GM21619 (cell line): ENCODE measurements at regions not wholly inside any gene's neighbourhood (a gene's known extent, or its start where the extent isn't known, plus 50 kb on each side); places are given as distances from the start of the nearest gene placed in this dataset.

Source experiments
- ATAC-seq: cut with Tn5 transposase; IDR thresholded peaks from one replicate; pipeline ENCODE4 v1.9.1; 2021; ENCODE audit not compliant: unreplicated experiment

DNA sequence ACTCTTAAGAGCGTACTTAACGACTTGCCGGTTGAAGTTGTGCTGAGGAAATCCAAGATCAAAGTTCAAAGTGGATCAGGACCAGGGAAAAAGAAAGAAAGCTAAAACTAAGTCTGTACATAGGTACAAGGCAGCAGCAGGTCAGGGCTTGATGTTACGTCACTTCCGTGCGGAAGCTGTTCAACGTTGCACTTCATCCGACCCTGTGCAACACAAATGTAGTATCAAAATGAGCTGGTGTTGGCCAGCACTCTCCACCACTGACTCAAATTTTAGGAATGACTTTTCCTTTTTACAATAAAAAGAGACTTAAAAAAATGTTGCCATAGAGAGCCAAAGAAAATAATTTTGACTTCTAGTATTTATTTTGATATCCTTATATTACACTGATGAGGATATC, 1315.4 kb downstream of the EFNB2 start:
- ATAC-seq = no peak

DNA sequence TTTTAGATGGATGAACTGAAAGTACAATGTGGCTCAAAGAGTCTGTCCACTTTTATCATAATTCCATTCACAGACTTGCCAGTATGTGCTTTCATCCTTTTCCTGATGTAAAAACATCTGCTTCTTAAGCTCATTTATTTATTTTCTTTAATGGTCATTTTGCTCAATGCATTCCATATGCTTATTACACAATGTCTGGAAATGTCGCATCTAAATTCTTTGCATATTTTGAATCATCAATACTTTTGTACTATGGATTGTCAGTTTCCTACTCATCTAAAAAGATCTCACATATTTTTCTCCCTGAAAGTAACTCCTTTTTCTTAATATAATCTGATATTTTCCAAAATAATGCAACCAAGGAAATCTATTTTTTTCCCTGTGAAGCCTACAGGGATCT, 1315.8 kb downstream of the EFNB2 start:
- no peak for ATAC-seq

DNA sequence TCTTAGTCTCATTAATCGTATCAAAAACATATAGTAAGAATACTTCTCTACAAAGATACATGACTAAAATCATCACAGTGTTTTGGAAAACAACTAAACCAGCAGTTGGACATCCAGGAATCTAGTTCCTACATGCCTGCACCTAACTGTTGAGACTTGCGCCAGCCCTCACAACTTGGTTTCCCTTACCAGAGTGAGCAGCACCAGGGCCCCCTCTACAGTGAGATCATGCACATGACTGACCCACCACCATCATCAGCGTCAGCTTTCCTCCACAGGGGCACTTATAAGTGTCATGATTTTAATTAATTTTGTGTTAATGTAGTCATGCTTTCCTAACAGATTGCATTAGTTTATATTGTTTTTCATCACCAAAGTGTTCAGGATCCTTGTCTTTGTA, 1322.0 kb downstream of the EFNB2 start:
- ATAC-seq = no peak

DNA sequence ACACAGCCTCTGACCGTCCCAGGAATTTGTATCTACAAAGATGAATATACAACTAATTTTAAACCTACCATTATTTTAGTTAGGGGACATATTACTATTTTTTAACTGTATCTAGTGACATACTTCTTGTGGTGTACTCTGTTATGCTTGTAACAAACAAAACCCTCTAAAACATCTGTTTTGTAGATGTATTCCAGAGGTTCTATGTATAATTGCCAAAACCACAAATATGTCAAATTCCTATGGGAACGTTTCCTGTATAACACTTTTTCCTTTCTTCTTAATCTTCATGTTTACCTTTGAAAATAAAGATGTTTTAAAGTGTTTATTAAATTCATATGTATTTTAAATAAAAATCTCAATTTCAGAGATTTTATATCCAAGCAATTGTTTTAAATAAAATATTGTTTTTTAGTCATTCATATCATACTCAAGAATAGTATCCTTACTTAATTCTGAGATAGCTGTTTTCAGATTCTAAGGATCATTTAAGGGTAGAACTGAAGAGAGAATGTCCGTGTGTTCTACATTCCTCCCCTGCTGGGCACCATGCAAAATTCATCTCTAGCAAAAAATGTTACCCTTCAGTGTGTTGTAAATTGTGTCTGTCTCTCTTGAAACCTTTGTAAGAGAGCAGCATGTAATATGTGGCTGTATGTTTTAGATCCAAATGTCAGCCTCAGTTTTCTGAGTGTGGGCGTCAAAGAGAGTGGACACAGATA, 1327.7 kb downstream of the EFNB2 start:
- ATAC-seq = no peak

DNA sequence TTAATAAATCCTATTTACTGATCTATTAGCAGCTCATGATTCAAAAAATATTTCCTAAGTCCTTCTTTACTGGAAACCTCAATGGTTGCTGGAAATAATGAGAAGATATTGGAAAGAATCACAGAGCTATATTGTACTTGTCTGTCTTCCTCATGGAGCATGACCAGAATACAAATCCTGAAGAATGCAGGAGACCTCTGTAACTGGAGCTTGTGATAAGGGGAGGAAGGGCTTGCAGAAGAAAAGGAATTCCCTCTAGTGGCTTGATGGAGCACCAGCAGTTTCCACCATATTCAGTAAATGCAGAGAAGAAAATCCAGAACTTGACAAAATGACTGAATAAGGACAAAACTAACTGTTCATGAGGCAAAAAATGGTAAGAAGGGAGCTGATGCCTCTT, 1333.1 kb downstream of the EFNB2 start:
- ATAC-seq = no peak

DNA sequence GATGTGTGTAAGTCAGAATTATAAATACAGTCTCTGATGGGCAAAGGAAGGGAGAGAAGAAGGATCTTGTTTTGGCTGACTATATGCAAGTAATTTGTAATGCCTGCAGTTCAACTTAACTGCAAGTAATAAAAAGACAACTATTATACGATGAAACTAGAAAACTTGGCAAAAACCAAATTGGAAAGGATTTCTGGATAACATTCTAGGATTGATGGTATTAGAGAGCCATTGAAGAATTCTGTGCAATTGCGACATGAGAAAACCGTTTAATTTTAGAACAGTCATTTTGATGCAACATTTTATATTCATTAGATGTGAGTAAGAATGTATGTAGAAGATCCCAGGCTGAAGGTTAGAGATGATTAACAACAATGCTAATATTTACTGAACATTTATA, 1334.1 kb downstream of the EFNB2 start:
- ATAC-seq = no peak

DNA sequence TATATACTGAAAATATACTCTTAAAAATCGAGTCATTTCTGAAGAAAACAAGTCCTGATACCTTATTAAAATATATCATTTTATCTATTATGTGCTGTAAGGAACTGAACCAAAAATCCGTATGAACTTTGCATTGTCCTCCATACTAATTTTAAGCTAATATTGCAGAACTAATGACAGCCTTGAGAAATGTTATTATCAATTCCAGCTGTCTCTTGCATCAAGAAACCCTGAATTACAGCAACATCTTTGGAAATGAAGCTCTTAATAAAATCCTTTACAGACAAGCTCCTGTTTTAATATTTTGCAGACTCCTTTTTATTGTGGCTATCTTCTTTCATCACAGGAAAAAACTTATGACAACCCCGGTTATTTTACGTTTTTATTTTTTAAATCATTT, 1335.3 kb downstream of the EFNB2 start:
- no peak for ATAC-seq

DNA sequence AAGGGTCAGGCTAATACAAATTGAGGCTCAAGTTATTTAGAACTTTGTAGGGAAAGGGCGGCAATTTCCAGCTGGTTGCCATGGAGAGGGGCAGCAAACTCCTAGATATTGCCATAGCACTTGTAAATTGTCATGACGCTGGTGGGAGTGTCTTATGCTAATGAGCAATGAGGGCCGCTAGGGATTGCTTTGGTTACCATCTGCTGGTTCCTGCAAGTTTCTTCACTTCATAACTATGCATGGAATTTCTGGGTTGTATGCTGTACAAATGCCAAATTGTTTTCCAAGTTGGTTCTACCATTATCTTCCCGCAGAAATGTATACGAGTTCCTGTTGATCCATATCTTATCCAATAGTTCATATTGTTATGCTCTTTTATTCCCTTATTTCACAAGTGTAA, 1339.4 kb downstream of the EFNB2 start:
- no peak for ATAC-seq

DNA sequence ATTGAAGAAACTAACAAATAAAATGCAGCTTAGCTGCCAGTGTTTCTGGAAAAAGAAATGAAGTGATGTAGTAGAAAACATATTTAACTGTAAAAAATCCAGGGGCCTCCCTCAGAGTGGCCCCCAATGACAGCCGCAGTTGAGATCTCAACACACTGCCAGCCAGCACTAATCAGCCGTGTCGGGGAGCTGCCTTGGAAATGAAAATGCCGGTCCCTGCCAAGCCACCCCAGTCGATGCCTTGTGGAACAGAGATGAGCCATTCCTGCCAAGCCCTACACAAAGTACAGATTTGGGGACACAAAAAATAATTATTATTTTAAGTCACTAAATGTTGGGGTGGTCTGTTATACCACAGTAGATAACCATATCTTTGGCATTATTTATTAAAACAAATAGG, 1342.4 kb downstream of the EFNB2 start:
- no peak for ATAC-seq

DNA sequence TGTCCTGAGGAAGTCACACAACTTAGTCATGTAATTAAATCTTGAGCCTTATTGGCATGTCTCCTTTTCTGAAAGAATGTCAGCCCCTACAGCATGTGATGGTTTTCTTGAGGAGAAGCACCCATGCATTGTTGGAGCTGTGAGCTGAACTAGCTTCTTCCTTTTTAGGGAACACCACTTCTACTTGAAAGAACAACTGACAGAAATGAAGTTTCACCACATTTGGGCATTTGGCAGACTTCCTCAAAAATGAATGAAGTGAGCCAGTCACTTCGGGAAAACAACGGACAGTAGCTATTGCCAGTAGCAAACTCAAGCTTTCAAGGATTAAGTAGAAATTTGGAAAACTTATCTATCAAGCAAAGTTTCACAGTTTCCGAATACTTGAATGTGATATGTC, 1351.3 kb downstream of the EFNB2 start:
- no peak for ATAC-seq

DNA sequence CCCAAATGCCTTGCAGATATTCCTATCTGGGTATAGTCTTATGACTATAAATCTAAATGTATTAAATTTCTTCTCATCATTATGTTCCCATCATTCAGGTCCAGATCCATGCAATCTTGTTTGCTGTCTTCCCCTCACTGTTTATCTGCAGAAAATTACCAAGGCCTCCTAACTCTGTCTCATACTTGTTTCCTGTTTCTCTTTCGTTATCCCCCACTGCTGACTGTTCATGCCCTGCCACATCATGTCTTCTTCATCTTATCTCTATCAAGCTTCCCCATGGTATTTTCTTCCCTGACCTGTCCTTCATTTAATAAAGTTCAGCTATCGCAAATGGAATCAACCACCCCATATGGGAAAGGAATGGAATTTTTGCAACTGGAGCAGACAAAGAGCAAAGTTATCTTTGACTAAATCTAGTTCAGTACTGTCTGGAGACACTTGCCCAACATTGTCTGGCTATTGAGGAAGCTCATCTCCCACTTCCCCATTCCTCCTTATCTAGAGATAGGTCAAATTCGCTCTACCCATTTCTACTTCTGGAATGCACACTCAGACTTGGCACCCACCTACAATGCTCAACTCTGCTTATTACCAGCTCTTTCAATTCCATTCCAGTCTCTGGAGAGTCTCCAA, 1358.1 kb downstream of the EFNB2 start:
- peak; percentile 55 for ATAC-seq

DNA sequence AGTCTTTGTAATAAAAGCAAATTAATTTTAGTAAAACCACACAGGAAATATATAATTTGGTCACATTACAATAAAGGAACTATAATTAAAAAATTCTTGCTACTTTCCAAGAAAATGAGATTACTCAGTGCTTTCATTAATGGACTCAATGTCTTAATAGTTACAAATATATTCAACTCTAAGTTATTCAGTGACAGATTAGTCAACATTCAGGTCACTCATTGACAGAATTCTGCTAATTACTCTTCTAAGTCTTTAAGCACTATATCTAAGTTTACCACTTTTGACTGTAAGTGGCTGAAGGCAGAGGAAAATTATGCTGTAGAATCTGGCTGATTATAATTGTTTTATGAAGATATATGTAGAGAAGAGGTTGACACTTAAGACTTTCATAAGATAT, 1365.0 kb downstream of the EFNB2 start:
- no peak for ATAC-seq

DNA sequence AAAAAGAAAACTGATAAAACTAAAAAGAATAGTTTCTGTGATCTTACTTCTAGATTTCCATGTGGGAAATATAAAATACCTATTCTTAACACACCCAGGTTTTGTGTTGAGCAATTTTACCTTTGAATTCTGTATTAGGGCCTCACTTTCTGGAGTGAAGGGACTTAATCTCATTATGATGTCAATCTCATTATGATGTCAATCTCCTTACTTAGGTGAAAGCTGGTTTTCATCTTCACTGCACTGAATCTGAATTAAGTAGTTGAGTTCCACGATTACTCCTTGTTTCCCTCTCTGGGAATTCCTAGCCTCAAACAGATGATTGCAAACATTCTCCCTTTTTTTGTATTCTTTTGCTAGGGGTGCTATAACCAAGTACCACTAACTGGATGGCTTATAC, 1367.2 kb downstream of the EFNB2 start:
- ATAC-seq = no peak

DNA sequence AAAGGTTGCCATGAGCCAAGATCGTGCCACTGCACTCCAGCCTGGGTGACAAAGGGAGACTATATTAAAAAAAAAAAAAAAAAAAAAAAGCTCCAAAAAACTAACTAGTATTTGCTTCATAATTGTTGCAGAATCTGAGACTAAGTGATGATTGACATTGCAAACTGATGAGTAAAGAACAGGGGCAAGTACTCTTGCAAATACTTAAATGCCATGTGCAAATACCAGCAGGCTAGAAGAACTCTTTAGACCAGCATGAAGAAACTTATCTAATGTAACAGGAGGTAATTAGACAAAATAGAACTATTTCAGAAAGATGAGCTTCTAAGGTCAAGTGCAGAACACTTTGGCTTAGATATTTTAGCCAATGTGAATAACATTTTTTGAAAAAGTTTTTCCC, 1368.1 kb downstream of the EFNB2 start:
- no peak for ATAC-seq

DNA sequence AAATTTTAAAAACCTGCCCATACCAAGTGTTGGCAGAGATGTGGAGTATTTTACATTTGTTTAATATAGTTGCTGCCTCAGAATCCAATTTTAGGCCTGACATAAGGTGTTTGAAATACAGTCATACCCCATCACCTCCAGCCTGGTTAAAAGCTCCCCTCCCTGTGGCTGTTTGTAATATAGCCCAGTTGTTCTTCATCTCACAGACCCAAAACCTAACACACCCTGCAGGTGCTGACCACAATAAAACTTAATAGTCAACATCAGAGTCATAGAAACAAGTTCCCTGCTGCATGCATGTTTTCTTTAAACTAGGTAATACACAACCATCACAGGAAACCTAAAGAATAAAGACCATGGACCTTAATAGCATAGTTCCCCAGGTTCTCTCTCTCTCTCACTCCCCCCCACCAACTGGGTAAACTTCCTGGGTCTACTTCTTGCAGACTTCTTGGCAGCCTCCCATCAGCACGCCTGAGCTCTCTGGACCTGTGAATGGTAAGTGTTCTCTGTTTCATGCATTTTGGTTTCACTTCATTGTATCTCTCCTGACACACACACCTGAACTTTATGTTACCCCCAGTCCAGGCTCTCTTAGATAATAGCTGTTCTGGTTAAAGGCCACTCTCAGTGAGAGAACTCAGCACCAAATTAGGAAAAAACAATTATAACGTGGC, 1369.9 kb downstream of the EFNB2 start:
- peak; percentile 85 for ATAC-seq

DNA sequence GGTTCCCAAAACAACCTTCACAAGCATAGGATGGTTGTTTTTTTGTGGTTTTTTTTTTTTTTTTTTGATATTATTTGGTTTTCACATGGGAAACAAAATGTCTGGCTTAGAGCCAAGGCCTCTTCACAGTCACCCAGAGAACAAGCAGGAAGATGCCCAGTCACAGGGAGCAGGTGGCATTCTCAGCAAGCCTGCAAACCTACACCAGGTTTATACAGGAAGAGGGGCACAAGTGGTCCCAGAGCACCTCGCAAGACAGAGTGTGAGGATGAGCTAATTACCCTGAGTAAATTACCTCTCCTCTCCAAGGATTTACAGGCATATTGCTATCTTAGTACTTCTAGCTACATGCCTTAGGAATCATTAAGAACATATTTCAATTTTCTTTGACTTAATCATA, 1375.6 kb downstream of the EFNB2 start:
- no peak for ATAC-seq

DNA sequence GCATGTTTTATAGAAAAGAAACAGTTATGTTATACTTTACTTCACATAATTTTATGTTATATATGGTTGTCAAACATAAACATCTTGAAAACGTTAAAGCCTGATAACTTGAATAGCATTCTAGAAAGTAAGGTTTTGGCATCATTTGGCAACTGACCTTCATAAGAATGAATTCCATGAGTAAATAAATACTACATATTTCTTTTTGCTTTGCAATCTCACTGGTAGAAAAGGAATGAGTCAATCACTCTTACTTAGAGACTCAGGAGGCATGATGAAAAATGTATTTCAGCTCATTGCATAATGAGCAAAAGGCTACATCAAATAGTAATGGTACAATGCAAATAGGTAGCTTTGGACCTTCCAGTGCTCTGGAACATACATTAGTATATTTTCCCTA, 1381.9 kb downstream of the EFNB2 start:
- no peak for ATAC-seq

DNA sequence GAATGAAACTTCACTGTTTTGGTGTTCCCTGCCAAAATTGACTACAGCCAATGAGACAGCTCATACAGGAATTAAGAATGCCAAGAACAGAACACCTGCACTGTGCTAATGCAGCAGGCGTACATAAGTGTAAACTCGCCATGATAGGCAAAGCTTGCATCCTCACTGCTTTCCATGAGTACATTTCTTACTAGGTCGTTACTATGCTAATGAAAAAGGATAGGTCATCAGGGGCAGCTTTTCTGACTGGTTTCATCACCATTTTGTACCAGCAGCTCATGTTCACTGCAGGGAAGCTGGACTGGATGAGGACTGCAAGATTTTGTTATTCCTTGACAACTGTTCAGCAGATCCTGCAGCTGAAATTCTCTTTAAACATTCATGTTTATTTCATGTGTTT, 1383.8 kb downstream of the EFNB2 start:
- no peak for ATAC-seq

DNA sequence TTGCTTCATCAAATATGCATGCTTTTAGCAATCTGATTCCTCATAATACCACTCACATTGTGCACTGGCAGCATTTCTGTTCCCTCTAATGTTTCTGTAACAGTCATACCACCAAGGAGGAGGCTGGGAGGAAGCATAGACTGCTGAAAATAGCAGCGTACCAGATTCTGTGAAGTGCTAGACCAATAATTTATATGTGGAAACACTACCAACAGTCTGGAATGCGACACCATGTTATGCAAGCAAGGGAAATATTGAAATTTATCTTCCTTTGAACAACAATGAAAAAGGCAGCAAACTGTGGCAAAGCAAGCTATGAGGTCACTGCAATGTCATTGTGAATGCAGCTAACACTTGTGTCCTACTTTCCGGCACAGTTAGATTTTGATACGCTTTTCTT, 1388.0 kb downstream of the EFNB2 start:
- no peak for ATAC-seq

DNA sequence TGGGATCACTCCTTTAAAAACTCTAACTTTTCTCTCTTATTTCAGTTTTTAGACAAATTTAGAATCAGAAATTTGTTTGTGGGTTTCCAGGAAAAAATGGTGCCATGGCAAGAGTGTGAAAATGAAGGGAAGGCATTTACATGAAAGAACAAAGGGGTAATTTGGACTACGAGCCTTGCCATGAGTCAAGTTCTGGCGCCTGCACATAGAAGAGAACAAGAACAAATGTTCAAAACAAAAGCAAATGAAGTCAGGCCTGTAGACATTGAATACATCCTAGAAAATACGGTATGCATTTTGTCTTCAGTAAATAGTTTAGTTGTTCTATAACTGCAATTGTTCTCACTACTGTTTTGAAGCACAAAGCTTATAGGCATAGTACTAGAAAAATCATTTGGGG, 1390.5 kb downstream of the EFNB2 start:
- no peak for ATAC-seq

DNA sequence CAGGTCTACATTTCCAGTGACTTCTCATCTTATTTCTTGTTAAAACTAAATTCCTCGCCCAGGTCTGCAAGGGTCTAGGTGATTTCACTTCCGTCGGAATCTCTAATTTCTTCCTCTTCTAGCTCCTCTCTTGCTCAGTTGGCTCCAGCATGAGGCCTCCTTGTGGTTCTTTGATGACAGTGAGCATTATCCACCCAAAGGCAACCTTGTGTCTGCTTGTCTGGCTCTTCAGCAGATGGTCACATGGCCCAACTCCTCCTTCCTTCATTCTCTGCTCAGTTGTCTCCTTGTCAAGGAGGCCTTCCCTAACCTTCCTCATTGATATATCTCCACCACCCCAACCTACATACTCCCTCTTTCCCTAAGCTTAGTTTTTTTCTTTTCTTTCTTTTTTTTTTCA, 1391.4 kb downstream of the EFNB2 start:
- no peak for ATAC-seq

DNA sequence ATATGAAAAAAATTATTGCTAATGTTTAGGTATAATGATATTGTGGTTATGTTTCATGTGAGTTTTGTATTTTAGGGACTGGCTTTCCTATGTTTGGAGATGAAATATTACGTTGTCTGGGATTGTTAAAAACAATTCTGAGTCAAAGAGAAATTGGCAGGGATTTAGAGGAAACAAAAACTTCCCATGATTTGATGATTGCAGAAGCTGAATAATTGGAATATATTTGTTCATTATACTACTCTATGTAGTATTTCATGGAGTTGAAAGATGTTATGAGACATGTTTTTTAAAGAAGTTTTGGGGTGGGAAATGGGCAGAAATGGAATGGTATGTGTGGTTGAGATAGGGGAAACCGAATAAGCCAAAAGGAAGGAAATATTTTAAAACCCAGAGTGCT, 1392.9 kb downstream of the EFNB2 start:
- no peak for ATAC-seq
